ENCODE measurements at regions not wholly inside any gene's neighbourhood (a gene's known extent, or its start where the extent isn't known, plus 50 kb on each side); places are given as distances from the start of the nearest gene placed in this dataset.

GRCh38 chr2:203805486-203805838, 62.1 kb upstream of the CTLA4 start:
- peaks cover 0 to 26% (median 15%) of the 10 kb centered on the region in 6 donors for H3K4me1 ChIP-seq
- H3K4me3 ChIP-seq, result no peak overlapping the region
- no peaks in the 10 kb centered on the region for H3K27me3 ChIP-seq (replicated peaks in 1 of 7)
- no peak overlapping the region for H3K27ac ChIP-seq
- TF ChIP-seq CTCF (IDR thresholded peaks at IDR 0.05 in 8 of 11, conservative IDR thresholded peaks at IDR 0.05 in 3 of 11) (no peak), POLR2A (IDR thresholded peaks at IDR 0.05) (no peak), POLR2AphosphoS5 (IDR thresholded peaks at IDR 0.05) (no peak)
- H3K9me3 ChIP-seq, result peaks cover 0 to 37% (median 28%) of the 10 kb centered on the region in 8 donors
- WGBS, 5 donors, result 94 to 100% (median 98%) methylated on average over 1 of the region's 1 CpG
- no peaks in the 10 kb centered on the region for H3K36me3 ChIP-seq
- DNase-seq, result no peak
- intact Hi-C loops (cut with DNase I; ENCODE audit: low total_unique reads), result no loop called here

- intact Hi-C loops (cut with DNase I; ENCODE audit: low total_unique reads), result no loop called here
- Histone ChIP-seq H3K36me3 (no peaks in the 10 kb centered on the region), H3K9me3 (peaks cover 0 to 24% (median 18%) of the 10 kb centered on the region in 8 donors), H3K27ac (no peak overlapping the region), H3K4me3 (no peak overlapping the region), H3K27me3 (replicated peaks in 1 of 7) (no peaks in the 10 kb centered on the region), H3K4me1 (peaks cover 0 to 35% (median 24%) of the 10 kb centered on the region in 6 donors)
- WGBS, 5 donors, result 94 to 100% (median 95%) methylated on average over 1 of the region's 1 CpG
- TF ChIP-seq CTCF (IDR thresholded peaks at IDR 0.05 in 8 of 11, conservative IDR thresholded peaks at IDR 0.05 in 3 of 11), result no peak
- no peak for TF ChIP-seq POLR2A (IDR thresholded peaks at IDR 0.05)
- TF ChIP-seq POLR2AphosphoS5 (IDR thresholded peaks at IDR 0.05), result no peak
- DNase-seq, result no peak
Measured at GRCh38 chr2:203806761-203807160, 60.8 kb upstream of the CTLA4 start.

- Histone ChIP-seq H3K4me1 (peaks cover 3 to 43% (median 31%) of the 10 kb centered on the region in 6 donors), H3K9me3 (peaks cover 0 to 24% (median 18%) of the 10 kb centered on the region in 8 donors), H3K27ac (peak overlapping the region in 2 of 8 donors; percentile 4 to 18), H3K36me3 (no peaks in the 10 kb centered on the region), H3K4me3 (no peak overlapping the region), H3K27me3 (replicated peaks in 1 of 7) (no peaks in the 10 kb centered on the region)
- intact Hi-C loops (cut with DNase I; ENCODE audit: low total_unique reads), result no loop called here
- TF ChIP-seq CTCF (IDR thresholded peaks at IDR 0.05 in 8 of 11, conservative IDR thresholded peaks at IDR 0.05 in 3 of 11), result no peak
- TF ChIP-seq POLR2AphosphoS5 (IDR thresholded peaks at IDR 0.05), result no peak
- TF ChIP-seq POLR2A (IDR thresholded peaks at IDR 0.05), result no peak
- WGBS, 5 donors, result 80 to 89% (median 83%) methylated on average over 7 of the region's 7 CpGs
- no peak for DNase-seq
Measured at GRCh38 chr2:203808046-203808750, 59.4 kb upstream of the CTLA4 start.

GRCh38 chr2:203809084-203809521, 58.5 kb upstream of the CTLA4 start:
- no peak for DNase-seq
- TF ChIP-seq POLR2A (IDR thresholded peaks at IDR 0.05) (no peak), CTCF (IDR thresholded peaks at IDR 0.05 in 8 of 11, conservative IDR thresholded peaks at IDR 0.05 in 3 of 11) (no peak), POLR2AphosphoS5 (IDR thresholded peaks at IDR 0.05) (no peak)
- 79 to 95% (median 89%) methylated on average over 2 of the region's 2 CpGs for WGBS, 5 donors
- intact Hi-C loops (cut with DNase I; ENCODE audit: low total_unique reads), result no loop called here
- H3K9me3 ChIP-seq, result peaks cover 0 to 24% (median 18%) of the 10 kb centered on the region in 8 donors
- H3K27me3 ChIP-seq (replicated peaks in 1 of 7), result no peaks in the 10 kb centered on the region
- H3K4me3 ChIP-seq, result no peak overlapping the region
- no peaks in the 10 kb centered on the region for H3K36me3 ChIP-seq
- H3K27ac ChIP-seq, result peak overlapping the region in 1 of 8 donors; percentile 76
- peaks cover 3 to 42% (median 25%) of the 10 kb centered on the region in 6 donors for H3K4me1 ChIP-seq
